ENCODE measurements at regions not wholly inside any gene's neighbourhood (a gene's known extent, or its start where the extent isn't known, plus 50 kb on each side); places are given as distances from the start of the nearest gene placed in this dataset.

- ATAC-seq (no peak), DNase-seq (no peak)
- intact Hi-C loops (cut with DNase I, micrococcal nuclease), result no loop called here
Measured at GRCh38 chr17:83155128-83156121, 76.0 kb downstream of the METRNL start.

GRCh38 chr17:83156408-83156807, 77.0 kb downstream of the METRNL start:
- Histone ChIP-seq H3K9me3 (no peaks in the 10 kb centered on the region), H3K4me3 (no peak overlapping the region), H3K36me3 (ENCODE audit: low read depth) (no peaks in the 10 kb centered on the region), H3K4me1 (ENCODE audit: low read depth) (no peaks in the 10 kb centered on the region)
- no peak for ATAC-seq
- no peak for TF ChIP-seq CTCF (IDR thresholded peaks at IDR 0.05)
- no peak for DNase-seq
- intact Hi-C loops (cut with DNase I, micrococcal nuclease), result no loop called here

More at GRCh38 chr17:83155128-83156121, 76.0 kb downstream of the METRNL start:
- no peak for TF ChIP-seq CTCF (IDR thresholded peaks at IDR 0.05)
- no peaks in the 10 kb centered on the region for H3K4me1 ChIP-seq (ENCODE audit: low read depth)
- H3K9me3 ChIP-seq, result no peaks in the 10 kb centered on the region
- no peaks in the 10 kb centered on the region for H3K36me3 ChIP-seq (ENCODE audit: low read depth)
- H3K4me3 ChIP-seq, result no peak overlapping the region

- no peak for DNase-seq
Measured at GRCh38 chr17:83159204-83160049, 80.0 kb downstream of the METRNL start.

GRCh38 chr17:83160443-83161297, 81.3 kb downstream of the METRNL start:
- no peak for DNase-seq
- no peak for ATAC-seq
- no peaks in the 10 kb centered on the region for H3K4me1 ChIP-seq (ENCODE audit: low read depth)
- no peaks in the 10 kb centered on the region for H3K36me3 ChIP-seq (ENCODE audit: low read depth)
- intact Hi-C loops (cut with DNase I, micrococcal nuclease), result no loop called here
- TF ChIP-seq CTCF (IDR thresholded peaks at IDR 0.05), result no peak
- no peaks in the 10 kb centered on the region for H3K9me3 ChIP-seq
- no peak overlapping the region for H3K4me3 ChIP-seq

More at GRCh38 chr17:83159204-83160049, 80.0 kb downstream of the METRNL start:
- intact Hi-C loops (cut with DNase I, micrococcal nuclease), result no loop called here
- H3K36me3 ChIP-seq (ENCODE audit: low read depth), result no peaks in the 10 kb centered on the region
- no peaks in the 10 kb centered on the region for H3K9me3 ChIP-seq
- H3K4me1 ChIP-seq (ENCODE audit: low read depth), result no peaks in the 10 kb centered on the region
- H3K4me3 ChIP-seq, result no peak overlapping the region
- no peak for ATAC-seq
- TF ChIP-seq CTCF (IDR thresholded peaks at IDR 0.05), result no peak
